ENCODE measurements at regions not wholly inside any gene's neighbourhood (a gene's known extent, or its start where the extent isn't known, plus 50 kb on each side); places are given as distances from the start of the nearest gene placed in this dataset.

- no peak overlapping the region for H4K91ac ChIP-seq (ENCODE audit: low read depth, low read length, poor library complexity)
- no peak overlapping the region for H2AK5ac ChIP-seq (ENCODE audit: low read depth, low read length)
- no peak overlapping the region for H2BK5ac ChIP-seq (ENCODE audit: low read length)
- H2BK120ac ChIP-seq (ENCODE audit: low read depth, low read length), result no peak overlapping the region
- no peak overlapping the region for H3K4me2 ChIP-seq (ENCODE audit: insufficient read depth, low read length, poor library complexity, severe bottlenecking)
- H3K27me3 ChIP-seq (ENCODE audit: control insufficient read depth in 3 of 3, insufficient read depth in 3 of 3, low read depth in 1 of 3, low read length in 3 of 3), result no peaks in the 10 kb centered on the region
- no peak overlapping the region for H3K14ac ChIP-seq (ENCODE audit: low read length)
- no peak for DNase-seq (ENCODE audit: low spot score)
- no peak overlapping the region for H3K18ac ChIP-seq (ENCODE audit: low read length)
- no peak overlapping the region for H4K8ac ChIP-seq (ENCODE audit: low read depth, low read length)
- no peak overlapping the region for H3K4me3 ChIP-seq (ENCODE audit: low read length in 2 of 2)
- H3K4ac ChIP-seq (ENCODE audit: low read length), result no peak overlapping the region
- H2BK15ac ChIP-seq (ENCODE audit: low read length), result no peak overlapping the region
- H3K27ac ChIP-seq (replicated peaks; ENCODE audit: low read length), result no peak overlapping the region
- no peaks in the 10 kb centered on the region for H3K9me3 ChIP-seq (replicated peaks in 1 of 2; ENCODE audit: control insufficient read depth in 2 of 2, insufficient read depth in 1 of 2, low read depth in 1 of 2, low read length in 2 of 2)
- H3K4me1 ChIP-seq (ENCODE audit: control insufficient read depth in 2 of 2, insufficient read depth in 1 of 2, low read depth in 1 of 2, low read length in 2 of 2), result no peaks in the 10 kb centered on the region
- WGBS, 2 donors (ENCODE audit: extremely low coverage in 2 of 2, insufficient read length in 2 of 2, insufficient replicate concordance in 1 of 2), result no CpG with 5 or more reads among the region's 6 CpGs
- H2AFZ ChIP-seq (ENCODE audit: low read length), result no peak overlapping the region
- H3K36me3 ChIP-seq (replicated peaks in 1 of 2; ENCODE audit: control insufficient read depth in 2 of 2, insufficient read depth in 2 of 2, low read length in 2 of 2), result no peaks in the 10 kb centered on the region
- no peak overlapping the region for H3K9ac ChIP-seq (ENCODE audit: low read depth, low read length, poor library complexity)
- H3K79me1 ChIP-seq (ENCODE audit: low read depth, low read length), result no peaks in the 10 kb centered on the region
- no peak overlapping the region for H3K23ac ChIP-seq (ENCODE audit: low read depth, low read length, poor library complexity)
- H2BK12ac ChIP-seq (ENCODE audit: low read length), result no peak overlapping the region
These were observed 492.8 kb downstream of the INSC start for GRCh38 chr11:15607361-15608036.

DNA sequence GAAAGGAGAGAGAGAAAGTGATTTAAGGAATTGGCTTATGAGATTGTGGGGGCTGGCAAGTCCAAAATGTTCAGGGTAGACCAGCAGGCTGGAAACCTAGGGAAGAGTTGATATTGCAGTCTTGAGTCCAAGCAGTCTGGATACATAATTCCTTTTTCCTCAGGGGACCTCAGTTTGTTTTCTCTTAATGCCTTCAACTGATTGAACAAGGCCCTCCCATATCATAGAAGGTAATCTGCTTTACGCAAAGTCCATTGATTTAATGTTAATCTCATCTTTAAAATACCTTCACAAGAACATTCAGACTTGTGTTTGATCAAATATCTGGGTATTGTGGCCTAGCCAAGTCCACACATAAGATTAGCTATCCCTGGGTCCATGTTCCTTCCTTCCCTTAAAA is 494.7 kb downstream of the INSC start:
- H3K9me3 ChIP-seq (replicated peaks in 1 of 2; ENCODE audit: control insufficient read depth in 2 of 2, insufficient read depth in 1 of 2, low read depth in 1 of 2, low read length in 2 of 2), result no peaks in the 10 kb centered on the region
- no peak overlapping the region for H3K4me2 ChIP-seq (ENCODE audit: insufficient read depth, low read length, poor library complexity, severe bottlenecking)
- H2AFZ ChIP-seq (ENCODE audit: low read length), result no peak overlapping the region
- no peaks in the 10 kb centered on the region for H3K79me1 ChIP-seq (ENCODE audit: low read depth, low read length)
- no peak overlapping the region for H3K9ac ChIP-seq (ENCODE audit: low read depth, low read length, poor library complexity)
- H3K18ac ChIP-seq (ENCODE audit: low read length), result no peak overlapping the region
- H3K4me1 ChIP-seq (ENCODE audit: control insufficient read depth in 2 of 2, insufficient read depth in 1 of 2, low read depth in 1 of 2, low read length in 2 of 2), result no peaks in the 10 kb centered on the region
- no peaks in the 10 kb centered on the region for H3K36me3 ChIP-seq (replicated peaks in 1 of 2; ENCODE audit: control insufficient read depth in 2 of 2, insufficient read depth in 2 of 2, low read length in 2 of 2)
- H2BK5ac ChIP-seq (ENCODE audit: low read length), result no peak overlapping the region
- WGBS, 2 donors (ENCODE audit: extremely low coverage in 2 of 2, insufficient read length in 2 of 2, insufficient replicate concordance in 1 of 2), result no CpG with 5 or more reads among the region's 1 CpG
- no peak overlapping the region for H2BK120ac ChIP-seq (ENCODE audit: low read depth, low read length)
- no peak overlapping the region for H2BK12ac ChIP-seq (ENCODE audit: low read length)
- no peak overlapping the region for H2BK15ac ChIP-seq (ENCODE audit: low read length)
- H4K8ac ChIP-seq (ENCODE audit: low read depth, low read length), result no peak overlapping the region
- no peak overlapping the region for H3K27ac ChIP-seq (replicated peaks; ENCODE audit: low read length)
- no peak overlapping the region for H3K4ac ChIP-seq (ENCODE audit: low read length)
- no peak overlapping the region for H3K4me3 ChIP-seq (ENCODE audit: low read length in 2 of 2)
- no peaks in the 10 kb centered on the region for H3K27me3 ChIP-seq (ENCODE audit: control insufficient read depth in 3 of 3, insufficient read depth in 3 of 3, low read depth in 1 of 3, low read length in 3 of 3)
- no peak overlapping the region for H4K91ac ChIP-seq (ENCODE audit: low read depth, low read length, poor library complexity)
- H2AK5ac ChIP-seq (ENCODE audit: low read depth, low read length), result no peak overlapping the region
- no peak for DNase-seq (ENCODE audit: low spot score)
- H3K23ac ChIP-seq (ENCODE audit: low read depth, low read length, poor library complexity), result no peak overlapping the region
- H3K14ac ChIP-seq (ENCODE audit: low read length), result no peak overlapping the region

- Histone ChIP-seq H3K27ac (replicated peaks; ENCODE audit: low read length) (no peak overlapping the region), H3K4me3 (ENCODE audit: low read length in 2 of 2) (no peak overlapping the region), H3K27me3 (ENCODE audit: control insufficient read depth in 3 of 3, insufficient read depth in 3 of 3, low read depth in 1 of 3, low read length in 3 of 3) (no peaks in the 10 kb centered on the region), H3K36me3 (replicated peaks in 1 of 2; ENCODE audit: control insufficient read depth in 2 of 2, insufficient read depth in 2 of 2, low read length in 2 of 2) (no peaks in the 10 kb centered on the region), H2BK15ac (ENCODE audit: low read length) (no peak overlapping the region), H3K79me1 (ENCODE audit: low read depth, low read length) (no peaks in the 10 kb centered on the region), H4K91ac (ENCODE audit: low read depth, low read length, poor library complexity) (no peak overlapping the region), H3K4ac (ENCODE audit: low read length) (no peak overlapping the region), H2AFZ (ENCODE audit: low read length) (no peak overlapping the region), H3K9ac (ENCODE audit: low read depth, low read length, poor library complexity) (no peak overlapping the region), H2BK12ac (ENCODE audit: low read length) (no peak overlapping the region), H3K23ac (ENCODE audit: low read depth, low read length, poor library complexity) (no peak overlapping the region), H3K4me2 (ENCODE audit: insufficient read depth, low read length, poor library complexity, severe bottlenecking) (no peak overlapping the region), H2AK5ac (ENCODE audit: low read depth, low read length) (no peak overlapping the region), H3K14ac (ENCODE audit: low read length) (no peak overlapping the region), H2BK5ac (ENCODE audit: low read length) (no peak overlapping the region), H4K8ac (ENCODE audit: low read depth, low read length) (no peak overlapping the region), H3K9me3 (replicated peaks in 1 of 2; ENCODE audit: control insufficient read depth in 2 of 2, insufficient read depth in 1 of 2, low read depth in 1 of 2, low read length in 2 of 2) (no peaks in the 10 kb centered on the region), H3K18ac (ENCODE audit: low read length) (no peak overlapping the region), H3K4me1 (ENCODE audit: control insufficient read depth in 2 of 2, insufficient read depth in 1 of 2, low read depth in 1 of 2, low read length in 2 of 2) (peaks cover 0 to 10% of the 10 kb centered on the region in 2 donors), H2BK120ac (ENCODE audit: low read depth, low read length) (no peak overlapping the region)
- WGBS, 2 donors (ENCODE audit: extremely low coverage in 2 of 2, insufficient read length in 2 of 2, insufficient replicate concordance in 1 of 2), result no CpG with 5 or more reads among the region's 5 CpGs
- no peak for DNase-seq (ENCODE audit: low spot score)
These were observed 496.2 kb downstream of the INSC start for GRCh38 chr11:15610881-15611280.

GRCh38 chr11:15613251-15613650 is 498.5 kb downstream of the INSC start:
- H3K18ac ChIP-seq (ENCODE audit: low read length), result no peak overlapping the region

More at GRCh38 chr11:15613251-15613650, 498.5 kb downstream of the INSC start:
- no peak overlapping the region for H4K8ac ChIP-seq (ENCODE audit: low read depth, low read length)
- H3K4me1 ChIP-seq (ENCODE audit: control insufficient read depth in 2 of 2, insufficient read depth in 1 of 2, low read depth in 1 of 2, low read length in 2 of 2), result peaks cover 0 to 10% of the 10 kb centered on the region in 2 donors
- no peak overlapping the region for H2BK15ac ChIP-seq (ENCODE audit: low read length)
- H4K91ac ChIP-seq (ENCODE audit: low read depth, low read length, poor library complexity), result no peak overlapping the region
- H3K4me2 ChIP-seq (ENCODE audit: insufficient read depth, low read length, poor library complexity, severe bottlenecking), result no peak overlapping the region
- H2AFZ ChIP-seq (ENCODE audit: low read length), result no peak overlapping the region
- H2BK5ac ChIP-seq (ENCODE audit: low read length), result no peak overlapping the region
- H3K4me3 ChIP-seq (ENCODE audit: low read length in 2 of 2), result no peak overlapping the region
- no peak overlapping the region for H3K14ac ChIP-seq (ENCODE audit: low read length)
- no peaks in the 10 kb centered on the region for H3K9me3 ChIP-seq (replicated peaks in 1 of 2; ENCODE audit: control insufficient read depth in 2 of 2, insufficient read depth in 1 of 2, low read depth in 1 of 2, low read length in 2 of 2)
- H2BK120ac ChIP-seq (ENCODE audit: low read depth, low read length), result no peak overlapping the region
- H2BK12ac ChIP-seq (ENCODE audit: low read length), result no peak overlapping the region
- H3K23ac ChIP-seq (ENCODE audit: low read depth, low read length, poor library complexity), result no peak overlapping the region
- no peaks in the 10 kb centered on the region for H3K27me3 ChIP-seq (ENCODE audit: control insufficient read depth in 3 of 3, insufficient read depth in 3 of 3, low read depth in 1 of 3, low read length in 3 of 3)
- H3K4ac ChIP-seq (ENCODE audit: low read length), result no peak overlapping the region
- no peak overlapping the region for H2AK5ac ChIP-seq (ENCODE audit: low read depth, low read length)
- WGBS, 2 donors (ENCODE audit: extremely low coverage in 2 of 2, insufficient read length in 2 of 2, insufficient replicate concordance in 1 of 2), result no CpG with 5 or more reads among the region's 1 CpG
- H3K27ac ChIP-seq (replicated peaks; ENCODE audit: low read length), result no peak overlapping the region
- no peak for DNase-seq (ENCODE audit: low spot score)
- no peak overlapping the region for H3K9ac ChIP-seq (ENCODE audit: low read depth, low read length, poor library complexity)
- no peaks in the 10 kb centered on the region for H3K36me3 ChIP-seq (replicated peaks in 1 of 2; ENCODE audit: control insufficient read depth in 2 of 2, insufficient read depth in 2 of 2, low read length in 2 of 2)
- no peaks in the 10 kb centered on the region for H3K79me1 ChIP-seq (ENCODE audit: low read depth, low read length)

Data from neuronal stem cell (in vitro differentiated cells).